Gastroesophageal sphincter (tissue), 4 donors: ENCODE measurements at regions not wholly inside any gene's neighbourhood (a gene's known extent, or its start where the extent isn't known, plus 50 kb on each side); places are given as distances from the start of the nearest gene placed in this dataset.

ENCODE experiments used
- ATAC-seq: fragments of 150-250 bp; one replicate; pipeline ENCODE4 v1.9.1; 2016; ENCODE audit warnings: mild to moderate bottlenecking, moderate library complexity
- H3K27ac ChIP-seq, 4 donors: fragments of 200-600 bp; sonication (generic) in 3 of 4; 1 replicate in 3 of 4; 2 replicates in 1 of 4; pipeline ENCODE4 v1.5.1; 2016 to 2019
- H3K27me3 ChIP-seq: fragments of 200-600 bp; sonication (generic); one replicate; pipeline ENCODE4 v1.5.1; 2019
- H3K36me3 ChIP-seq, 2 donors: fragments of 200-600 bp; sonication (generic); one replicate each; pipeline ENCODE4 v1.5.1; 2019; ENCODE audit warnings: control low read depth in 1 of 2
- H3K4me1 ChIP-seq, 3 donors: fragments of 200-600 bp; sonication (generic); 1 replicate in 2 of 3; 2 replicates in 1 of 3; pipeline ENCODE4 v1.5.1; 2016 to 2019; ENCODE audit warnings: control low read depth in 2 of 3
- H3K4me3 ChIP-seq, 2 donors: fragments of 200-600 bp; sonication (generic); one replicate each; pipeline ENCODE4 v1.5.1; 2019; ENCODE audit warnings: mild to moderate bottlenecking in 1 of 2, moderate library complexity in 1 of 2
- H3K9me3 ChIP-seq, 3 donors: fragments of 200-600 bp; sonication (generic); one replicate each; pipeline ENCODE4 v1.5.1; 2017 to 2019; ENCODE audit warnings: control low read depth in 2 of 3
- CTCF ChIP-seq, 4 experiments: fragments of 200-600 bp in 2 of 4; fragments of 450-650 bp in 2 of 4; sonication (generic) in 1 of 4; IDR thresholded peaks; one replicate each; pipeline ENCODE4 v1.5.1; 2017 to 2019; ENCODE audit warnings: antibody characterized with exemption in 4 of 4, mild to moderate bottlenecking in 2 of 4, moderate library complexity in 2 of 4
- EP300 ChIP-seq: sonication (generic); formaldehyde crosslinking; IDR thresholded peaks from one replicate; pipeline ENCODE4 v1.6.1; 2017; ENCODE audit warnings: antibody characterized with exemption, mild to moderate bottlenecking
- POLR2A ChIP-seq, 2 donors: fragments of 450-650 bp; IDR thresholded peaks; one replicate each; pipeline ENCODE4 v1.6.1; 2017; ENCODE audit warnings: antibody characterized with exemption in 2 of 2, mild to moderate bottlenecking in 2 of 2, moderate library complexity in 1 of 2
- POLR2AphosphoS5 ChIP-seq: sonication (generic); formaldehyde crosslinking; IDR thresholded peaks from one replicate; pipeline ENCODE4 v1.6.1; 2017; ENCODE audit warnings: antibody characterized with exemption
- WGBS, 2 donors: methylation state at CpG; one replicate each; pipeline ENCODE4 v1.1.5; 2018; ENCODE audit warnings: low coverage in 1 of 2; 5-methylcytosine and 5-hydroxymethylcytosine counted together

GRCh38 chr20:6566821-6567220, 200.7 kb upstream of the BMP2 start:
- H3K27me3 ChIP-seq = no peaks in the 10 kb centered on the region
- TF ChIP-seq EP300 (no peak), POLR2AphosphoS5 (no peak), POLR2A (IDR thresholded peaks at IDR 0.05) (no peak), CTCF (IDR thresholded peaks at IDR 0.05) (no peak)
- H3K9me3 ChIP-seq = no peaks in the 10 kb centered on the region
- no peak for ATAC-seq
- WGBS, 2 donors = 64 to 82% methylated on average over 3 of the region's 3 CpGs
- H3K4me1 ChIP-seq = no peaks in the 10 kb centered on the region
- H3K4me3 ChIP-seq = no peak overlapping the region
- no peak overlapping the region for H3K27ac ChIP-seq
- no peaks in the 10 kb centered on the region for H3K36me3 ChIP-seq

GRCh38 chr20:6562111-6562510, 205.4 kb upstream of the BMP2 start:
- no peak overlapping the region for H3K4me3 ChIP-seq
- 19 to 28% methylated on average over 3 of the region's 3 CpGs for WGBS, 2 donors
- H3K27me3 ChIP-seq = no peaks in the 10 kb centered on the region
- H3K9me3 ChIP-seq = no peaks in the 10 kb centered on the region
- no peaks in the 10 kb centered on the region for H3K36me3 ChIP-seq
- TF ChIP-seq CTCF (IDR thresholded peaks at IDR 0.05) (no peak), POLR2AphosphoS5 (no peak), POLR2A (IDR thresholded peaks at IDR 0.05) (no peak)
- H3K4me1 ChIP-seq = no peaks in the 10 kb centered on the region
- no peak overlapping the region for H3K27ac ChIP-seq
- ATAC-seq = no peak

GRCh38 chr20:6560978-6561377, 206.5 kb upstream of the BMP2 start:
- H3K36me3 ChIP-seq = no peaks in the 10 kb centered on the region
- ATAC-seq = no peak
- WGBS, 2 donors = 86 to 89% methylated on average over 3 of the region's 3 CpGs
- no peak overlapping the region for H3K27ac ChIP-seq
- no peak overlapping the region for H3K4me3 ChIP-seq
- TF ChIP-seq POLR2A (IDR thresholded peaks at IDR 0.05) (no peak), EP300 (no peak), POLR2AphosphoS5 (no peak), CTCF (IDR thresholded peaks at IDR 0.05) (no peak)
- H3K9me3 ChIP-seq = no peaks in the 10 kb centered on the region
- H3K27me3 ChIP-seq = no peaks in the 10 kb centered on the region
- H3K4me1 ChIP-seq = no peaks in the 10 kb centered on the region

GRCh38 chr20:6559791-6560190, 207.7 kb upstream of the BMP2 start:
- Histone ChIP-seq H3K27me3 (no peaks in the 10 kb centered on the region), H3K9me3 (no peaks in the 10 kb centered on the region), H3K4me1 (no peaks in the 10 kb centered on the region), H3K36me3 (no peaks in the 10 kb centered on the region), H3K27ac (no peak overlapping the region), H3K4me3 (no peak overlapping the region)
- ATAC-seq = no peak
- TF ChIP-seq POLR2A (IDR thresholded peaks at IDR 0.05) (no peak), POLR2AphosphoS5 (no peak), CTCF (IDR thresholded peaks at IDR 0.05) (no peak), EP300 (no peak)
- WGBS, 2 donors = 60 to 69% methylated on average over 3 to 4 of the region's 4 CpGs

GRCh38 chr20:6558341-6558740, 209.1 kb upstream of the BMP2 start:
- ATAC-seq = no peak
- TF ChIP-seq EP300 (no peak), POLR2AphosphoS5 (no peak), CTCF (IDR thresholded peaks at IDR 0.05) (no peak), POLR2A (IDR thresholded peaks at IDR 0.05) (no peak)
- H3K36me3 ChIP-seq = no peaks in the 10 kb centered on the region
- H3K27me3 ChIP-seq = no peaks in the 10 kb centered on the region
- WGBS, 2 donors = 86 to 94% methylated on average over 2 of the region's 2 CpGs
- no peaks in the 10 kb centered on the region for H3K9me3 ChIP-seq
- H3K4me3 ChIP-seq = no peak overlapping the region
- no peak overlapping the region for H3K27ac ChIP-seq
- no peaks in the 10 kb centered on the region for H3K4me1 ChIP-seq
